ENCODE measurements at regions not wholly inside any gene's neighbourhood (a gene's known extent, or its start where the extent isn't known, plus 50 kb on each side); places are given as distances from the start of the nearest gene placed in this dataset.

GRCh38 chr2:57160976-57161375, 885.6 kb upstream of the VRK2 start:
- Mint-ChIP-seq H3K9me3 (ENCODE audit: unreplicated experiment) (no peaks in the 10 kb centered on the region), H3K27ac (ENCODE audit: unreplicated experiment) (no peak overlapping the region), H3K36me3 (ENCODE audit: low read depth, unreplicated experiment) (no peaks in the 10 kb centered on the region), H3K27me3 (ENCODE audit: unreplicated experiment) (no peaks in the 10 kb centered on the region), H3K4me1 (ENCODE audit: unreplicated experiment) (no peaks in the 10 kb centered on the region), H3K4me3 (ENCODE audit: unreplicated experiment) (no peak overlapping the region)
- no peak for TF ChIP-seq CTCF (IDR thresholded peaks at IDR 0.05; ENCODE audit: unreplicated experiment)
- DNase-seq (ENCODE audit: low spot score): no peak

GRCh38 chr2:57177176-57177575, 869.4 kb upstream of the VRK2 start:
- no peak for DNase-seq (ENCODE audit: low spot score)
- no peaks in the 10 kb centered on the region for H3K9me3 Mint-ChIP-seq (ENCODE audit: unreplicated experiment)
- H3K27me3 Mint-ChIP-seq (ENCODE audit: unreplicated experiment): peaks cover 1% of the 10 kb centered on the region
- H3K4me1 Mint-ChIP-seq (ENCODE audit: unreplicated experiment): no peaks in the 10 kb centered on the region
- H3K36me3 Mint-ChIP-seq (ENCODE audit: low read depth, unreplicated experiment): no peaks in the 10 kb centered on the region
- H3K27ac Mint-ChIP-seq (ENCODE audit: unreplicated experiment): no peak overlapping the region
- H3K4me3 Mint-ChIP-seq (ENCODE audit: unreplicated experiment): no peak overlapping the region
- TF ChIP-seq CTCF (IDR thresholded peaks at IDR 0.05; ENCODE audit: unreplicated experiment): no peak

- H3K4me1 Mint-ChIP-seq (ENCODE audit: unreplicated experiment): no peaks in the 10 kb centered on the region
- DNase-seq (ENCODE audit: low spot score): no peak
- H3K36me3 Mint-ChIP-seq (ENCODE audit: low read depth, unreplicated experiment): no peaks in the 10 kb centered on the region
- no peak overlapping the region for H3K27ac Mint-ChIP-seq (ENCODE audit: unreplicated experiment)
- no peaks in the 10 kb centered on the region for H3K9me3 Mint-ChIP-seq (ENCODE audit: unreplicated experiment)
- H3K27me3 Mint-ChIP-seq (ENCODE audit: unreplicated experiment): peaks cover 1% of the 10 kb centered on the region
- no peak for TF ChIP-seq CTCF (IDR thresholded peaks at IDR 0.05; ENCODE audit: unreplicated experiment)
- H3K4me3 Mint-ChIP-seq (ENCODE audit: unreplicated experiment): no peak overlapping the region
Observed at GRCh38 chr2:57180042-57180567, 866.5 kb upstream of the VRK2 start.

- H3K4me1 Mint-ChIP-seq (ENCODE audit: unreplicated experiment): no peaks in the 10 kb centered on the region
- H3K27me3 Mint-ChIP-seq (ENCODE audit: unreplicated experiment): peaks cover 1% of the 10 kb centered on the region
- no peak overlapping the region for H3K4me3 Mint-ChIP-seq (ENCODE audit: unreplicated experiment)
- DNase-seq (ENCODE audit: low spot score): no peak
- H3K27ac Mint-ChIP-seq (ENCODE audit: unreplicated experiment): no peak overlapping the region
- no peaks in the 10 kb centered on the region for H3K36me3 Mint-ChIP-seq (ENCODE audit: low read depth, unreplicated experiment)
- no peak for TF ChIP-seq CTCF (IDR thresholded peaks at IDR 0.05; ENCODE audit: unreplicated experiment)
- no peaks in the 10 kb centered on the region for H3K9me3 Mint-ChIP-seq (ENCODE audit: unreplicated experiment)
Observed at GRCh38 chr2:57180678-57181077, 865.9 kb upstream of the VRK2 start.

- Mint-ChIP-seq H3K36me3 (ENCODE audit: low read depth, unreplicated experiment) (no peaks in the 10 kb centered on the region), H3K9me3 (ENCODE audit: unreplicated experiment) (no peaks in the 10 kb centered on the region), H3K27me3 (ENCODE audit: unreplicated experiment) (peaks cover 1% of the 10 kb centered on the region), H3K4me3 (ENCODE audit: unreplicated experiment) (no peak overlapping the region), H3K4me1 (ENCODE audit: unreplicated experiment) (no peaks in the 10 kb centered on the region), H3K27ac (ENCODE audit: unreplicated experiment) (no peak overlapping the region)
- DNase-seq (ENCODE audit: low spot score): no peak
- TF ChIP-seq CTCF (IDR thresholded peaks at IDR 0.05; ENCODE audit: unreplicated experiment): no peak
Observed at GRCh38 chr2:57181315-57182038, 865.1 kb upstream of the VRK2 start.
